CD4-positive, alpha-beta T cell treated with Interferon alpha-2 for 1 hour (primary cell): ENCODE measurements at regions not wholly inside any gene's neighbourhood (a gene's known extent, or its start where the extent isn't known, plus 50 kb on each side); places are given as distances from the start of the nearest gene placed in this dataset.

Source experiments
- DNase-seq, 2 donors: peaks; one replicate each; pipeline ENCODE4 v3.0.0-alpha.2; 2020 to 2022

DNA sequence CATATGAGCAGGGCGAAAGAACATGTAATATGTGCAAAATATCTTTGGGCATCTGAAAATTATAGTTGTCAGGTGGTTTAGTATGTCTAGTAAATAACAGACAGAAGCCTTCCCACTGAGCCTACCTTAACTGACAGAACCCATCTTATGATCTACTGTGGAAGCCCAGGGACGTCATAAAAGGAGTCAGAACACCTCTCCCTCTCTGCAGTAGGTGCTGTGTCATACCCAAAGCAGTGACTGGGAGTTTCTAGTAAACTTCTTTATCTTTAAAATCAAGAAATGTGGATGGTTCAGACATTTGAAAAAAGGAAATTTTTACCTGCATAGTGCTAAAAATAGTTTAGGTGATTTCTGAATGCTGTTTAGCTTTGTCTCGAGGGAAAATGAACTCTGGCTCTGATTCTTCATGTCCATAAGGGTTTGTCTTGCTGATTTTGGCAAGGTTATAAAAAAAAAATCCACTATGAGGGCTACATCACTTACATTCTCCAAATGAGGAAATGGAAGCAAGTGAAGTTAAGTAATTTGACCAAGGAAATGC is 104.0 kb downstream of the NUDT12 start:
- DNase-seq = no peak

GRCh38 chr5:103456476-103456875 is 106.1 kb downstream of the NUDT12 start:
- no peak for DNase-seq

DNA sequence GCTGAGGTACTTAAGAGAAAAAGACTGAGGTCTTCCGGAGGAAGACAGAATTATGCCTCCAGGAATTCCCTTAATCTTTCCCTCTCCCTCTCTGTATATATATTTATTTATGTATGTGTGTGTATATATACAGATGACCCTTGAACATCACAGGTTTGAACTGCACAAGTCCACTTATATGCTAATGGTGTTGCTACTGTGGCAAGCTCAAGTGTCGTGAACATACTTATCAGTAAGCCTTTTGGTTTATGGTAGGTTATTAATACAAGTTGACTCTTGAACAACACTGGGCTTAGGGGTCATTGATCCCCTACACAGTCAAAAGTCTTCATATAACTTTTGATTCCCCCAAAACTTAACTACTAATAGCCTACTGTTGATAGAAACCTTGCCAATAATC is 106.8 kb downstream of the NUDT12 start:
- DNase-seq = no peak

DNA sequence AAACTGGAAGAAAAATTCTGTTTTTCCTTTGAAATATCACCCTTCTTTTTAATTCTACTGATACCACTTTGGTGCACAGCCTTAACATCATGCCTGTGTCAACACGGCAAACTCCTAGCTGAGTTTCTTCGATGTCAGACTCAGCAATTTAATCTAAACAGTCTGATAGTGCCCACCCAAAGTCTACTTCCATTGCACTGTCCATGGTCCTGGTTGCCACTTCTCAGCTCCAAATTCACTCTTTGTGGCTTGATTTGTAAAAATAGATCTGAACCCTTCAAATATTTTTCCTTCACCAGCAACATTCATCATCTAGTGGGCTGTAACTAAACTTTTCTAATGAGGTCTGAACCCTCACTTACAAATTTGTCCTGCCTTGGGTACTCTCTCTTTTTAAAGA is 107.8 kb downstream of the NUDT12 start:
- DNase-seq = no peak

DNA sequence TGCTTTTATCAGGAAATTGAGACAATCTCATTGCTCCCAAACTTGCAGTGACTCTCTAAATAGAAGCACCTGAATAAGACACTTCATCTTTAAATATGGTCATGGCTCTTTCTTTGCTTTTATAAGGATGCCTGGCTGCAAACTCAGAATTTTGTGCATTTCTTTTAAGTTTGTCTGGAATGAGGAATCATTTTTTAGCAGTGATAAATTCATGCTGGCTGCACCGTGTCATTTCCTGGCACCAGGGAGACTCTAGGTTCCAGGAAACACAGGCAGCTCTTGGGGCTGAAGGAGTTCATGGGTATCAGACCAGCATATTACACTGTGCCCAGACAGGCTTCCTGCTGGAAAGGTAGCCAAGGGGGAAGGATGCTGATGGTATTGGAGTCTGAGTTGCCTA is 109.9 kb downstream of the NUDT12 start:
- DNase-seq = no peak

DNA sequence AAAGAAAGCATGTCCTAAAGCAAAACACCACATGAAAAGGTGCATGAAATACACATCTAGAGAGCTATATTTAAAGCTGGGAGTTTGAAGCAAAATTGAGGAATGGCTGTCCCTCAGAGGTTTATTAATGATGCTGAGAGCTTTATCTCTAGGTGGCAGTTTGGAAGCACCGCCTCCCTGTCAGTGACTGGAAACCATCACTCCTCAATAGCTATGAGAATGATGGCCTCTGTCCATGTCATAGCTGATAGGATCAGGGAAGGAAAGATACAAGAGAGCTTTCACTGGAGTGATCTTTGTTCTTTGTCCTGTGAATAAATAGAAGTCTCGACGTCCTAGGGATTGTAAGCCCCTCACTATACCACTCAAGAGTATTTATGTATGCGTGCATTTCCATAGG is 110.5 kb downstream of the NUDT12 start:
- no peak for DNase-seq

GRCh38 chr5:103451261-103451660 is 111.3 kb downstream of the NUDT12 start:
- no peak for DNase-seq

GRCh38 chr5:103450333-103451061 is 112.1 kb downstream of the NUDT12 start:
- DNase-seq = no peak

DNA sequence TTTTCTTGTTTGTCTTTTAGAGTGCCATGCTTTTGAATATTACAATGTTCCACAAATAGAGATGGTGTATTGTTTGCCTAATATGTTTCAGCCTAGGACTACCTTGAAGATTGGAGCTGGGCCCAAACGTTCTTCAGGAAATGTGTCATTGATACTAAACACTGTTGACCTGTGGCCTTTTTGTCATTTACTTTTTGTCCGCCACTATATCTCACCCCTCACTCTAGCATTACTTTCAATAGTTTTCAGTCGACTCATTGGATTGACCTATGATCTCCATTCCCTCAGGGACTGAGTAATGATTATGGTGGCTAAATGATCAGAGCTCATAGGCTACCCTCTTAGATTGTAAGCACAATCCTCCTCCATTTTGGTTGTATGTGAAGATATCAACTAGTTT is 115.8 kb downstream of the NUDT12 start:
- DNase-seq = no peak

- DNase-seq = no peak
Observed at GRCh38 chr5:103445426-103446035, 117.1 kb downstream of the NUDT12 start.

DNA sequence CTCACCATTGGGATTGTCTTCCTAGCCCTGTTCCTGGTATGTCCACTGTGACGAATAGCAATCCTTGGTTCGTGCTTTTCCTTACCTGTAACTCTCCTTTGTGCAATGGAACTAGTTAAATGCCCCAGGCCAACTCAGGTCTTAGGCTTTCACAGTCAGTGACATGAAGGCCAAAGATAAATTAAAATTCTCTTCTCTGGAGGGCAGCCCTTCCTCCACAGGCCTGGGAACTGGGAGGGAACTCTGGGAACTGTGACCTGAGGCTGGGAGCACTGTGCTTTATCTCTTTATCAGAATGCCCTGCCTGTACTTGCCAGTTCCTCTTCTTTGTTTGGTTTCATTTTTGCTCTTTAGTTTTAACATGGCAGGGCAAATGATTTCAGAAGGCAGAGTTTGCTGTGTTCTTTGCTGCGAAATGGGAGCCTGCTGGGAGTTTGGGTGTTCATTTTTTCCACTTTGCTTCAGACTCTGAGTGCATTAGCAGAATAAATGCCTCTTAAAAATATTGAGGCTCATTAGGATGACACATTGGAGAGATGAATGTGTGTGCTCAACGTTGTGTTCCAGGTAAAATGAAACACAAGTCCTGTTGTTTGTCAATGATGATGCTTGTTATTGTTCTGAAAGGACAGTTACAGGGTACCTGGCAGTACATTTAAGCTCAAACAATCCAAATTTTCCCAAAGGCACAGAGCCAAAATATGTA is 118.1 kb downstream of the NUDT12 start:
- DNase-seq = no peak

GRCh38 chr5:103442750-103443149 is 119.8 kb downstream of the NUDT12 start:
- no peak for DNase-seq

GRCh38 chr5:103441523-103441922 is 121.1 kb downstream of the NUDT12 start:
- DNase-seq = no peak

DNA sequence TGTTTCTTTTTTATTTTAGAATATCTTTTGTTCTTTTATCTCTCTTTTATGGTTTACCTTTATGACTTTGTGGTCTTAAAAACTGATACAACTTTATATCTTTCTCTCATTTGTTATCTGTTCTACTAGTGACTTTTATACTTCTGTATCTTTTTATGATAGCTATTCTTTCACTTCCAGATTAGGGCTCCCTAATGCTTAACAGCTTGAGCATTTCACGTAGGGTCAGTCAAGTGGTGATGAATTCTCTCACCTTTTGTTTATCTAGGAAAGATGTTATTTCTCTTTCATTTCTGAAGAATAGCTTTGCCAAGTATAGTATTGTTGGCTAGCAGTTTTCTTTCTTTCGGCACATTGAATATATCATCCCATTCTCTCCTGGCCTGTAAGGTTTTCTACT is 123.6 kb downstream of the NUDT12 start:
- no peak for DNase-seq

DNA sequence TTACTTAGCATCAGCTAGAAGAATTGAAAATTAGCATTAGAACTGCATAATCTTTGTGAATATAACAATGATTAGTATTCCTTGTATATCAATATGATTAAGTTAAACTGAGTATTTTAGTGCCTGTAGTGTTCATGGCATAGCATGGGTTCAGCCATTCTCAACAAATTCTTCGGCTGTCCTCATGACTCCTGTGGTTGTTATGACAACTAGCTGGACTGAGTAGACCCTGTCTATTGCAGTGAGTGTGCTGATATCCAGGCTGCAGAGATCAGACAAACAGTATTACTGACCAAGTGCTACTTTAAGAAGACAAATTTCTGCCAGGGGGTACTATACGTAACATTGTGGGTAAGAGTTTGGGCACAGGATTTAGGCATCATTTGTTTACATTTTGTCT is 125.9 kb downstream of the NUDT12 start:
- no peak for DNase-seq

- DNase-seq = no peak
Observed at GRCh38 chr5:103436112-103436511, 126.5 kb downstream of the NUDT12 start.

- no peak for DNase-seq
Observed at GRCh38 chr5:103435136-103435889, 127.3 kb downstream of the NUDT12 start.

- DNase-seq = no peak
Observed at GRCh38 chr5:103434057-103434456, 128.5 kb downstream of the NUDT12 start.

DNA sequence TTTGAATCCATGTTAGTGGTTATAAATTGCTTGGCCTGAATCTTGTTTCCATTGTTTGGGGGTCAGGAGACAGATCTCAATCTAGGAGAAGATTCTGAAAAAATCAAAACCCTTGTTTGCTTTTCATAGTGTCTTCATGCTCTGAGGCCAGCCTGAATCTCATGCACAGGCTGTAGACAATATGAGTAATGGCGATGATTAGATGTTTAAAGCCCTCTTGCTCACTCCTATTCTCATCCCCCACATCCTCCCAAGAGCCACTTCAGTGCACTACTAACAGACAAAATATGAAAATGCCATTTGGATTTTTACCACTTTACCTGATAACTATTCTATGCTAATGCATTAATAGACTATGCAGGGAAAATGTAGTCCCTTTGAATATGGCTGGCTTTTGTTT is 129.4 kb downstream of the NUDT12 start:
- DNase-seq = no peak

DNA sequence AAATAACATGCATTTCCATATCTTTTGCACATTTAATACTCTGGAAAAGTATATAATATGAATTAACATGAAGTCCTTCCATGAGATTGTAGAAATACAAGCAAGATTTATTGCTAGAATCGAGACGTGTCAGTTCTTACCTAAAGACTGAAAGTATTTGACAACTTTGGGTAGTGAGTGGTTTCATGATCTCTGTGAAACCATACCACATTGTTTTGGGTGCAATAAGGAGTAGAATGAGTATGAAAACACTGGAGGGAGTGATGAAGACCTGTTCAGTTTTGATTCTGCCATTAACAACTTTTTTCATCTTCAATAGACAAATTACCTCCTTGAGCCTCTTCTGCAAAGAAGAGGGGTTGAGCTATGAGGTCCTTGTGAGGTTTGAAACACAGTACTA is 133.7 kb downstream of the NUDT12 start:
- DNase-seq = no peak

DNA sequence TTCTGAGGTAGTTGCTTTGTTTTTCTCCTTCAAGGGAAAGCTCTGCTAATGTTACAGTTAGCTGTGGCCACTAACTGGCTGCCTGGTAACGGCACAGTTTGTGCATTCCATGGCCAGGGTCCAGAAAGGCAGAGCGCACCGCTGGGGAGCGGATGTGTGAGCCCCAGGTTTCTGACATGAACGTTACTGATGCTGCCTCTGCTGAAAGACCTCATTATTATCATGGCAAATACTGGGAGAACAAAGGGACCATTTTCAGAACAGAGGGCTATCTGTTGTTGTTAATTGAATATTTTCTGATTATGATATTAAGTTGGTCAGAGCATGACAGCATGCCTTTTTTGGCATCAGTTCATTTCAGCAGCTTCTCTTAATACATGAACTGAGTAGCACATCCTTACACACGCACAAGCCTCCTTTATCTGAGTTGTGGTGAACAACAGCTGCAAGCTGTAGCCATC is 134.1 kb downstream of the NUDT12 start:
- DNase-seq = no peak

DNA sequence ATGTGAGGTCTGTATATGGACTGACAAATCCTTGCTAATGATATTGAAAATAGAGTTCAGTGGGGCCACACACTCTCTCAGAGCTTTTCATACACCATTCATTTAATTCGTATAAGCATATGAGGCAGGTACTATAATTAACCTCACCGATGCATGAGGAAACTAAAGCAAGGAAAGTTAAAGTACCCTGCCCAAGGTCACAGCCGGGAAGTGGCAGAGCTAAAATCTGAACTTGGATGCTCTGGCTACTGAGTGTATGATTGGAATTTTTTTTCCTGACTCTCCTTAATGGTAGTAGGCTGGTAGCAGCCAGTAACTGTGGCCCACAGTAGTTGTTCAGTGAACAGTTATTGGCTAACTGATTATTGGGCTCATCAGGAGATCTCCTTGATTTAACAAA is 135.3 kb downstream of the NUDT12 start:
- DNase-seq = no peak
